ENCODE measurements at regions not wholly inside any gene's neighbourhood (a gene's known extent, or its start where the extent isn't known, plus 50 kb on each side); places are given as distances from the start of the nearest gene placed in this dataset.

GRCh38 chr18:22847867-22848451, 85.2 kb upstream of the RBBP8 start:
- Histone ChIP-seq H3K9me3 (ENCODE audit: low read length) (no peaks in the 10 kb centered on the region), H4K20me1 (ENCODE audit: insufficient read depth) (no peaks in the 10 kb centered on the region), H3K4me3 (ENCODE audit: low read length) (no peak overlapping the region), H3K27ac (ENCODE audit: low read length) (no peak overlapping the region), H3K79me2 (replicated peaks; ENCODE audit: insufficient read depth, low read length) (no peaks in the 10 kb centered on the region), H3K36me3 (ENCODE audit: insufficient read depth, low read length) (no peaks in the 10 kb centered on the region), H3K9me2 (ENCODE audit: insufficient read depth, low read length) (no peaks in the 10 kb centered on the region), H2AFZ (ENCODE audit: low read depth, low read length) (no peak overlapping the region), H3F3A (ENCODE audit: insufficient read depth, low read length, poor library complexity, severe bottlenecking) (no peaks in the 10 kb centered on the region), H3K9ac (ENCODE audit: low read length) (no peak overlapping the region), H3K4me2 (ENCODE audit: low read length) (no peak overlapping the region), H3K27me3 (ENCODE audit: insufficient read depth, low read depth, low read length) (no peaks in the 10 kb centered on the region)
- TF ChIP-seq RAD21 (conservative IDR thresholded peaks at IDR 0.05): no peak
- TF ChIP-seq REST (IDR thresholded peaks at IDR 0.05; ENCODE audit: borderline replicate concordance): no peak
- TF ChIP-seq EZH2 (IDR thresholded peaks at IDR 0.05; ENCODE audit: borderline replicate concordance, insufficient read depth, low read length, poor library complexity, severe bottlenecking): no peak
- TF ChIP-seq MXI1 (conservative IDR thresholded peaks at IDR 0.05; ENCODE audit: poor library complexity, severe bottlenecking): no peak
- TF ChIP-seq SMC3 (conservative IDR thresholded peaks at IDR 0.05; ENCODE audit: poor library complexity): no peak
- no peak for TF ChIP-seq CTCF (IDR thresholded peaks at IDR 0.05; ENCODE audit: poor library complexity, severe bottlenecking)
- TF ChIP-seq EP300 (conservative IDR thresholded peaks at IDR 0.05; ENCODE audit: poor library complexity, severe bottlenecking): no peak
- TF ChIP-seq POLR2AphosphoS5 (IDR thresholded peaks at IDR 0.05): no peak
- TF ChIP-seq TAF1 (IDR thresholded peaks at IDR 0.05; ENCODE audit: low read depth): no peak

DNA sequence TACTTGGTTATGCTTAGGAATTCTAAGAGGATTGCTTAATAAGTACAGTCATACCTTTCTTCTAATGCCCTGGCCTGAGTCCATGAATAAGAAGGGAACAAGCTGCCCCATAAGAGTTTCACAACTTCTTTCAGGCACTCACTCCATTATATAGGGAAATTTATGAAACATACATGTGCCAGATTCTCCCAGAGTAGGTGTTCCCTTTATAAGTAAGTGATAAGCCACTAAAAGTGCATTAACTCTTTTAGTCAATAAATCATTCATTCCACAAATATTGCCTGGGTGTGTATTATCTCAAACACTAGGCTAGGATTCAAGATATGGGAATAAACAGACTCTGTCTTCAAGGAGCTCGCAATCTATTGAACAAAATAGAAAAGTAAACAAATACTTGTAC, 84.5 kb upstream of the RBBP8 start:
- H3F3A ChIP-seq (ENCODE audit: insufficient read depth, low read length, poor library complexity, severe bottlenecking): no peaks in the 10 kb centered on the region

More for the DNA sequence above, 84.5 kb upstream of the RBBP8 start:
- Histone ChIP-seq H3K27ac (ENCODE audit: low read length) (no peak overlapping the region), H3K36me3 (ENCODE audit: insufficient read depth, low read length) (no peaks in the 10 kb centered on the region), H3K4me2 (ENCODE audit: low read length) (no peak overlapping the region), H3K9me2 (ENCODE audit: insufficient read depth, low read length) (no peaks in the 10 kb centered on the region), H3K4me3 (ENCODE audit: low read length) (no peak overlapping the region), H4K20me1 (ENCODE audit: insufficient read depth) (no peaks in the 10 kb centered on the region), H3K79me2 (replicated peaks; ENCODE audit: insufficient read depth, low read length) (no peaks in the 10 kb centered on the region), H2AFZ (ENCODE audit: low read depth, low read length) (no peak overlapping the region), H3K9ac (ENCODE audit: low read length) (no peak overlapping the region), H3K27me3 (ENCODE audit: insufficient read depth, low read depth, low read length) (no peaks in the 10 kb centered on the region), H3K9me3 (ENCODE audit: low read length) (no peaks in the 10 kb centered on the region)
- TF ChIP-seq TAF1 (IDR thresholded peaks at IDR 0.05; ENCODE audit: low read depth) (no peak), REST (IDR thresholded peaks at IDR 0.05; ENCODE audit: borderline replicate concordance) (no peak), RAD21 (conservative IDR thresholded peaks at IDR 0.05) (no peak), POLR2AphosphoS5 (IDR thresholded peaks at IDR 0.05) (no peak), MXI1 (conservative IDR thresholded peaks at IDR 0.05; ENCODE audit: poor library complexity, severe bottlenecking) (no peak), CTCF (IDR thresholded peaks at IDR 0.05; ENCODE audit: poor library complexity, severe bottlenecking) (no peak), EZH2 (IDR thresholded peaks at IDR 0.05; ENCODE audit: borderline replicate concordance, insufficient read depth, low read length, poor library complexity, severe bottlenecking) (no peak), EP300 (conservative IDR thresholded peaks at IDR 0.05; ENCODE audit: poor library complexity, severe bottlenecking) (no peak), SMC3 (conservative IDR thresholded peaks at IDR 0.05; ENCODE audit: poor library complexity) (no peak)

Data from neural cell (in vitro differentiated cells).